GM21576 (cell line): ENCODE measurements at regions not wholly inside any gene's neighbourhood (a gene's known extent, or its start where the extent isn't known, plus 50 kb on each side); places are given as distances from the start of the nearest gene placed in this dataset.
"Not testable (repeated sequence)": the region's sequence is repeated elsewhere in the genome, so short reads cannot be mapped to it uniquely, and the experiment has no call there.

Experiments
- ATAC-seq: cut with Tn5 transposase; IDR thresholded peaks from one replicate; pipeline ENCODE4 v1.9.1; 2021; ENCODE audit warnings: mild to moderate bottlenecking, moderate library complexity; ENCODE audit not compliant: unreplicated experiment

DNA sequence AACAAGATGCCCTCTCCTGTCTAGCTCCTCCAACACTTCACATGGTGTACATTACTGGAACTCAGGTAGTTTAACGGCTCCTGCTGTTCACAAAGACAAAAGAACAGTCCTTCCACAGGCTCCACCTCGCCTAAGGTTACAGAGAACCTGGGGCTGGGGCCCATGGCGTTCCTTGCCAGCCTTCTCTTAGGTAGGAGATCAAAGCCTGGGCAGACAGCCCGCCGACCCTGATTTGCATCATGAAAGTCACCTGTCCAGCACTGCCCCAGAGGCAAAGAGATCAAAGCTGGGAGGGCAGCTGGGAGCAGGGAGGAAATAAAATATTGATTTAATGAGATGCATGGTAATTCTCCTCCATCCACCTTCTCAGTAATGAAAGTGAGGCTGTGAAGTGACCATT is 115.0 kb upstream of the SLIT3 start:
- no peak for ATAC-seq

DNA sequence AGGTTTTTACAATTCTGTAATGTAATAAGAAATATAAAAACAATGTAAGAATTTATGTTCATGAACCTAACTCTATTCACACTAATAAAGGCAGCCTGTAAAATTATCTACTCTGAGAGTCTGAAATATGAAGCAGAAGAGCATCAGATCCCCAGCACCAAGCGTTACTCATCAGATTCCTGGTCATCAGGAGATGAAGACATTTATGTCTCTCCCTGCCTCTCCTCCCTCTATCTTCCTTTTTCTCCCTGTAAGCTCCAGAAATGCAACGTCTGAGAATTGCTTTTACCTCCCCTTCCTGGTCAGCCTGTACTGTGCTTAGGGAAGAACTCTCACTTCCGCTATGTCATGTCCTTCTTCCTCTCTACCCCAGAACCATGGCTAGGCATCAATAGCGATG is 114.4 kb upstream of the SLIT3 start:
- ATAC-seq = no peak

DNA sequence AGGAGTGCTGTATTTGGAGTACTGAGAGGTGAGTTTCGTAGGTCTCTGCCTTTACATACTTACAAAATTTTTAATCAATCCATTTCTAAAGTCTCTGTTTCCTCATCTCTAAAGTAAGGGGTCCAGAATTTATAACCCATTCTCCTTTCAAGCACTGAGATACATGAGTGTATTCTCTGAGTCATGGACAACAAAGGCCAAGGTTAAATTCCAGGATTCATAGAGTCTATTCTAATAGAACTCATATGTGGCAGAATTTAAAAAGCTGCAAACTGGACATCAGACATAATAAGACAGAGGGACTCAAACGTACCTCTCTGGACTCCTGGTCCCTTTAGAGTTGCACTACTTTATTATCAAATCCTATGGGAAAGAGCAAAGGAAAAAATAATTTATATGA is 112.5 kb upstream of the SLIT3 start:
- ATAC-seq = no peak

DNA sequence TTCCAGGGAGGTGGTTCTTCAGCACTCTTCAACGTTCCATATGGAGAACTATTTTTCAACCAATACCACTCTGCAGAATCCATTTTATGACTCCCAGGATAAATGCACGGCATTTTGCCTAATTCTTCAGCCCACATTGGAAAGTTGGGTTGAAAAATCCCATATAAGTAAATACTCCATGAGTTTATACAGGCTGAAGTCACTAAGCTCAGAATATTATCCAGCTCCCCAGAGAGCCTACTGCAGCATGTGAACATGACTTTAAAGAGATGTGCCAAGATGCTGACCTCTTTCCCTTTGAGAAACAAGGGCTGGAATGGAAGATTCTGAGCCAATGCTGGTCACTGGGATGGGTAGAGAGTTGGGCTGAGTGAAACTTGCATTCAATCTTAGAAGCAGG is 111.9 kb upstream of the SLIT3 start:
- ATAC-seq = no peak

DNA sequence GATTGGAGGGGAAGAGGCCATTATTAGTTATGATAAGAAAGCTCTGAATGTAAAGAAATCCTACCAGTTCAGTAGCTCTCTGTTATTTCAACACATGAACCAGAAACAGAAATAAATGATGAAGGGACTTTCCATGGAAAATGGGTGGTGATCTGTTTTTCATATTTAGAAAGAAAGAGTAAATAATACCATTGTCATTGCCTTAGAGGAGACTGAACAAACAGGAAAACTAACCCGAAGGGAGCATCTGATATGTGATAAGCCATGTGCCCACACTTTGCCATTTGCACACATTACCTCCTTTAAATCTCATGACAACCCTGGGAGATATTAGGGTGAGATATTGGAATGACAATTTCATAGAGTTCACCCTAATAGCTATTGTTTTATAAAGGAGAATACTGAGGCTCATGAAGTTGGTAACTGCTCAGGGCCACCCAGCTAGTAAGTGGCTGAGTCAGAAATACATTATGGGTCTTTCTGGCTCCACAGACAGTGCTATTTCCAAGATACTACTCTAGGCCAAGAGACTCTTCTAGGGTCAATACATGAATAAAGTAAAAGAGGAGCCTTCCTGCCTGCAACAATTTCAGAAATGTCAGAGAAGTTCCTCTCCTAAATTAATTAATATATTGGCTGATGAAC is 111.0 kb upstream of the SLIT3 start:
- ATAC-seq = no peak

DNA sequence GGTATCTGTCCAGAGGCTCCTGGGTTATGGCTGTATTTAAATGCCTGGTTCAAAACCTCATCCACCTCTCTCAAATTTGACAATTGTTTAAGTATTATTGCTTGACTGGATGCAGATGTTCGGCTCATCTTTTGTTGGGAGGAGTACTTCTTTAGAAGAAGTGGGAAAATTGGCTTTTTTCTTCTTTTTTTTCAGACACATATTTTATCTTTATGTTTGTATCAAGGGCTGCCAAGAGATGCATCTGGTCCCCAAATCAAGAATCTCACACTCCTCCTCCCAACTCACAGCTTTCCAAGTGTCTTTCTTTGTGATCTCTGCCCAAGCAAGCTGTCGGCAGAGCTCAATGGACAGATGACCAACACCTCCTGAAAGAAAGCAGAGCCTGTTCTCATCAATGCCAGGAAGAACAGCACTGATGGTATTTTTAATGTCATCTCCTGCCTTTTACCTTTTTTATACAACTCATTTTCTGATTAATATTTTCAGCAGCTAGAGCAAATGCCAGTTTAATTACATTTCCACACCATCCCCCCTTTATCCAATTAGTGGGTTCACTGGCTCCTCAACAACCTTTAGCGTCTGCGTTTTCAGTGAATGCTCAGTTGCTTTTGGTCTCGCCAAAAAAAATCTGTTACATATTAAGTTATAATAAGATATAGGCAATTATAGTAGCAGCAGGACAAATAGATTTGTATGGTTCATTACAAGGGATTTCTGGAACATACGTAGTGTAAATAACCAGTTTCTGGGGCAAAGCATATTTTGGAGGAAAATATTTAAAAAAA is 110.3 kb upstream of the SLIT3 start:
- no peak for ATAC-seq

DNA sequence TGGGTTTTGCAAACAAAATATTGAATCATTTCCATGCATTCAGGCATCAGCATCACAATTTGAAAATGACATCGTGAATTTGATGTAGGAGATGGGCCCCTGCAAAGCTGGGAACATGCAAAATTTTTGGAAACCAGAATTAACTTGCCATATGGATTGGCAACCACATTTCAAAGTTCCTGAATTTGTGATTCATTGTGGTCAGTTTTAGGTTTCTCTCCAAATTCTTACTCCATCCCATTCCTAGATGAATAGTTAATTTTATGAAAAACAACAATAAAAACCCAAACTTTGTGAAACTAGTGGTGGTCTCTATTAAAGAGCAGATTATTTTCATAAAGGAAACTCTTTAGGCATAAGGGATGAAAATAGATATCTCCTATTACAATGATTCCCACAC is 107.8 kb upstream of the SLIT3 start:
- no peak for ATAC-seq

DNA sequence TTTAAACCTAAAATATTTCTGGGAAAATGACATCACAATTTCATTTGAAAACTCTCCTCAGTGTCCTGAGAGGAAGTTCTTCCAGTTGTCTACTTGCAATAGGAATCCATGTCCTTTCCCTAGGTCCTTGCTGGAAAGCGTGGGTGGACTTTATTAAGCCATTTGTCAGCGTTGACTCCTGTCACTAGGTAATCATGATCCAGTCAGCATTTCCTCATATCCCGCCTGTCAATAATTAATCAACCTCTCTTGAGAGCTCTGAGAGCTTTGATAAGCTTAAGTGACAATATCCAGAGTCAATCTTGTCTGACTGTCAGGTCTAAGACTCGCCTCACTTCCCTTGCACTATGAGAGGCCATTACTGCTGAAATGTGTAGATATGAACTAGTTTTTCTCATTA is 107.2 kb upstream of the SLIT3 start:
- no peak for ATAC-seq

DNA sequence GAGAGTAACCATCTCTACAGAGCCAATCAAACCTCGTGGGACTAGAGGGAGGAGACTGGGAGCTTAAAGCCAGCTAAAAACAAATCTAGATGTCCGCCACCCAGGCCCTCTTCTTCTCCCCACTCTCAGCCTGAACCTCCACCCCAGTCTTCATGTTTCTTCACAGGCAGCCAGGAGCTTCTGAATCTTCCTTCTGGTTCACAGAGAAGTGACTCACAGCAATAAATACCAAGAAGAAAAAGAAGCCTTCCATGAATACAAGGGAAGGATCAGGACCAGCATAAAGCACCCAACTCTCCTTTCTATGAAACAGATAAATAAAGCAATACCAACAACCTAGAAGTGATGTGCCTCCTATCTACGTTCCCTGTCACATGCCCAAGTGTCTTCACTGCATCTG is 103.3 kb upstream of the SLIT3 start:
- ATAC-seq = no peak

DNA sequence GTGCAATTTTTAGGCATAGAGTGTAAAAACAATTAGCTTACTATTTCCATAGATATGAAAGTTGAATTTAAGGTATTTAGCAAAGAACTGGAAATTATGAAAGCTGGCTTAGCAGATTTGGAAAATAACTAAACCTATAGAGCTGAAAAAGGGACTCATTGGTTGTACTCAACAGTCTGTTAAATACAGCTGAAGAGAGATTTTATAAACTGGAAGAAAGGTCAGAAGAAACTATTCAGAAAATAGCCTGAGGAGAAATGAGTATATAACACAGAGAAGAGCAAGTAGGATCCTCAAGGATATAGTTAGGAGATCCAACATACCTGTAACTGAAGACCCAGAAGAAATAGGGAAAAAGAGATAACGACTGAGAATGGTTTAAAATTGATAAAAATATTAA is 97.6 kb upstream of the SLIT3 start:
- ATAC-seq = no peak

DNA sequence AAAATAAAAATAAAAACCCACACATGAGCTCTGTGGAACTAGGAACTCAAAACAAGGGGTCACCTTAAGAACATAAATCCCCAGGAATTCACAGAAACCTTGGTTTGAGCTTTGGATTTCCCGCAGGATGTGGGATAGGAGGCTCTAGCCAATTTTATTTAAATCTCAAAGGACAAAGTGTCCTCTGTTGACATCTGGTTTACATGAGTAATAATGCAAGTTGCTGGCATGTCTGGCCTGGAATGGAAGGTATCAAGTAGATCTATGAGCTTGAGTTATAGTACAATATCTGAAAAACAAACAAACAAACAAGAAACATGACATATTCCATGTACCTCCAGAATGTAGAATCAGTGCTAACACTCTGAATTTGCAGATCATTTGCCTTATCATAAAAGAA is 94.2 kb upstream of the SLIT3 start:
- no peak for ATAC-seq

DNA sequence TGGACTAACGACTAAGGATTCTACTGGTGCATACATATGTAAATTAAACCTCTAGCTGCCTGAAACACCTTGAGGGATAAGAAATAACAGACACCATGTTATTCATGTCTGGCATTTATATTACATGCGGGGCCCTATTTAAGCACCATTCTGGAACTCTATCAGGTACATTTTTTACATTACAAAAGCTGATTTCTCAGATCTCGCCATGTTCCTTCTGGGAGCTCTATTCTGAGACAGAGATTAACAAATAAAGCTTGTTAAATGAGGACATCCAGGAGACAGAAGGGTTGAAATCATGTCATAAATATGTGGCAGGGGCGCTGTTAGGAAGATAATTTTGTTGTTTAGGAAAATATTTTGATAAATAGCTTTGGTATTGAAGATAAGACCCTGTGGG is 93.4 kb upstream of the SLIT3 start:
- ATAC-seq = no peak

DNA sequence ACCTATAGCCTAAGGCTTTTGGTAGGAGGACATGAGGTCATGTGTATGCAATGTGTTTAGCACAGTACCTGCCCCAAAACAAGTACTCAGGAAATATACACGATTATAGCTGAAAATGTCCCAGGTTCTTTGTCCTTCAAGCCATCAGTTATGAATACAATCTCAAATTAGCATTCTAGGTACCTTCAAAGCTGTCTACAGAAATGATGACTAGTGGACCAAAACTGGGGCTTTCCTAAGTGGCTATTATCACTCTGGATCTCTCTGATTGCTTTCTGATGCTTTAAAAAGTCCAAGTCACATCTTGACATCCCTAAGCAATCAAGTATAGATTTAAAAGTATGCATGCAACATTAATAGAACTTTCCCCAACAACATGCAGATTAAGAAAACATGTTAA is 93.0 kb upstream of the SLIT3 start:
- no peak for ATAC-seq

DNA sequence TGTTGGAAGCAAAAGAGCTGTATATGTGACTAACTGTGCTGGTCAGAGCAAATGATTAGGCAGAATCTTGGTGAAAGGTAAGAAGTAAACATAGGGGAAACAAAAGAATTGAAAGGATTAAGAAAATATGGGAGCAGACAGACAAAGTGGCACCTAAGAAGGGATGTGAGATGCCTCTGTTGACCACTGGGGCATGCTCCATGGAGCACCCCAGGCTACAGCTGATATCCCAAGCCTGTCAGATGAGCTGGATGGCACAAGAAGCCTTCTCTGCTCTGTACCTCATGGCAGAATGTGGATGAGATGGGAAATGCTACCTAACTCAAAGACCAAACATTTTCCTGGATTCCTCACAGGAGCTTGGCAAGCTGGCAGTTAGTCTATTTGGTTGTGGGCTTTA is 89.3 kb upstream of the SLIT3 start:
- no peak for ATAC-seq

DNA sequence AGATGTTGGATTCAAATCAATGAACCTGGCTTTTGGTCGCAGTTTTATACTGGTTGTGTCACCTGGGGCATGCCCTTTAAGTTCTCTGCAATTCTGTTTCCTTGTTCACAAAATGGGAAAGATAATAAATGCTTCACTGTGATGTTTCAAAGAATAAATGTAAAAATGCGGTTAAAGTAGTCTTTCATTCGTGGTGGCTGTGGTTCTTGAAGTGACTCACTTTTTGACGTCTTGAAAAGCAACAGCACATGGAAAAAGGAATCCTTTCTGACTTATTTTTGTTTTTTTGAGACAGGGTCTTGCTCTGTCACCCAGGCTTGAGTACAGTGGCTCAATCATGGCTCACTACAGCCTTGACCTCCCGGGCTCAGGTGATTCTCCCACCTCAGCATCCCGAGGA is 88.4 kb upstream of the SLIT3 start:
- no peak for ATAC-seq

DNA sequence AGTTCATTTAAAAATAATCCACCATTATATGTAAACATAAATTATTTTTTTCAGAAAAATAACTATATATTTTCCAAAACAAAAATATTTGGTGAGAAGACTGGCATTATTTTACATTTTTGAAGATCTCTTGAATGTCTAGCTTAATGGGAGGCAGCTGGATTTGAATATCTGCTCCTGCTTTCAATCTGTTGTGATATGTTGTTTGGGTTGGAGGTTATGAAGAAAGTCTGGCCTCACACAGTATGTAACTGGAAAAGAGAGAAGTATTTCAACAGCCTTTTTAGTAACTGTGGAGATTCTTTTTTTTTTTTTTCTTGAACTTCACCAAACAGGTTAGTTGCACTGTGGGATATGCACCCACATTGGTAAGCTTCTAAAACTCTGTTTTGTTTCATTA is 84.7 kb upstream of the SLIT3 start:
- ATAC-seq = no peak

DNA sequence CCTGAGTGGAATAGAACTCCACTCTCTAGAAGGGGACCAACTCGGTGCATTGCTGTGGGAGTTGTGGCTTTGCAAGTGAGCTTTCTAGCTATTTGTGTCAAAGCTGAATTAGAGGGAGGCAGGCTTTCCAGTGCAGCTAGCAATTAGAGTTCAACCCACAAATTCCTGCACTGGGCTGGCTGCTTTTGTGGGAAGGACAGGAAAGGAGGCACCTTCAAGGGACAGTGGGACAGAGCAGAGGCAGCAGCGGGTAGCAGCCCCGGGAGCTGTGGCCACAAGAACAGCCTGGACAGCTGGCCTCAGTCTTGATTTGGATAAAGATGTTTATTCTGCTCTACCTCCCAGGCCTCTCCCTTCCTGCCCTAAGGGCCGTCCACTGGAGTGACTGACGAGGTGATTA is 83.7 kb upstream of the SLIT3 start:
- ATAC-seq = no peak

DNA sequence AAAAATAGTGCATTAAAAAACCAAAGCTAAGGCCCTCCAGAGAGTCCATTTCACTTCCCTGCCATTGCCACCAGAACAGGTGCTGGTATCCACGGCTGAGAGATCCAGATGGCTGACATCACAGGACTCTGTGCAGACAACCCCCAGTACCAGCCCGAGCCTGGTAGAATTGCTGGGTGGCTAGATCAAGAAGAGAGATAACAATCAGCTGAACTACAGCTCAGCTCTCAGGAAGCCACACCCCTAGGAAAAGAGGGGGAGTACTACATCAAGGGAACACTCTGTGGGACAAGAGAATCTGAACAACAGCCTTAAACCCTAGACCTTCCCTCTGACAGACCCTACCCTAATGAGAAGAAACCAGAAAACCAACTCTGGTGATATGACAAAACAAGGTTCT is 73.8 kb upstream of the SLIT3 start:
- ATAC-seq = no peak

DNA sequence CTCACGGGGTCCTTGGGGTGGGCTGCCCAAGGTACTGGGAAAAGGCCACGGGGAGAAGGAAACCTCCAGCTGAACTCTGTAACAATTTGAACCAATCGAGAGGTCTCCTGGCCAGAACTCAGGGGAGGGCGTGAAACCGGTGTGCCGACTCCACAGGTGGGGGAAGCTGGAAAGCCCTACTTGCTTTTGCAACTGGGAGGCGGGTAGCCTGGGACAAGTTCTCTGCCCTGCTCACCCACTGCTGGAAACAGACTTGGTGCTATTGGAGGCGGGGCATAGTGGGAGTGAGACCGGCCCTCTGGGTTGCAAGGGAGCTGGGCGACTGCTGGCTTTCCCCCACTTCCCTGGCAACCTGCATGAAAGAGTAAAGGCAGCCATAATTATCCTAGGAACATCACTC is 73.2 kb upstream of the SLIT3 start:
- no peak for ATAC-seq

DNA sequence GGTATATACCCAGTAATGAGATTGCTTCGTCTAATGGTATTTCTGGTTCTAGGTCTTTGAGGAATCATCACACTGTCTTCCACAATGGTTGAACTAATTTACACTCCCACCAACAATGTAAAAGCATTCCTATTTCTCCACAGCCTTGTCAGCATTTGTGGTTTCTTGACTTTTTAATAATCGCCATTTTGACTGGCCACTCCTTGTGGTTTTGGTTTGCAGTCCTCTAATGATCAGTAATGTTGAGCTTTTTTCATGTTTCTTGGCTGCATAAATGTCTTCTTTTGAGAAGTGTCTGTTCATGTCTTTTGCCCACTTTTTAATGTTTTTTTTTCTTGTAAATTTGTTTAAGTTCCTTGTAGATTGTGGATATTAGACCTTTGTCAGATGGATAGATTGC is 70.9 kb upstream of the SLIT3 start:
- ATAC-seq = not testable (repeated sequence)

DNA sequence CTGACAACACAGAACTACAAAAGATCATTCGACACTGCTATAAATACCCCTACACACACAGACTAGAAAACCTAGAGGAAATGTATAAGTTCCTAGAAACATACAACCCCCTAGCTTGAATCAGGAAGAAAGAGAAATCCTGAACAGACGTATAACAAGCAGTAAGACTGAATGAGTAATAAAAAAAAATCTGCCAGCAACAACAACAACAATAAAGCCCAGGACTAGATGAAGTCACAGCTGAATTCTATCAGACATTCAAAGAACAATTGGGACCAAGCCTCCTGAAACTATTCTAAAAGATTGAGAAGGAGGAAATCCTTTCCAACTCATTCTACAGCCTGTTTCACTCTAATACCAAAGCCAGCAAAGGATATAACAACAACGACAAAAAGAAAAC is 68.2 kb upstream of the SLIT3 start:
- ATAC-seq = no peak

DNA sequence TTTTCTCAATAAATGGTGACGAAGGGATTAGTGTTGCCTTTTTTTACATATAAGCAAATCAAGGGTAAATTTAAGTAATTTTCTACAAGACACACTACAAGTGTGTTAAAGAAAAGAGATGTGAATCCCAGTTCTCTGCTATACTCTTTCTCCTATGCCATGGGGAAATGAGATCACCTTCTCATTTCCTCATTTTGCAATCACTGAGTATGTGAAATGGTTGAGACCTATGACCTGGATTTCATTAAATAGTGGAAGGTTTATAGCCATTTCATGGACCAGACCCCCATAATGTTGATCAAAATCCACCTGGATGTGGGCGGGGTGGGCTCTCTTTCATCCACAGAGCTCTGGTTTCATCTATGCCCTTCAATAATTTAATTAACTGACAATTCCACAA is 66.9 kb upstream of the SLIT3 start:
- no peak for ATAC-seq

DNA sequence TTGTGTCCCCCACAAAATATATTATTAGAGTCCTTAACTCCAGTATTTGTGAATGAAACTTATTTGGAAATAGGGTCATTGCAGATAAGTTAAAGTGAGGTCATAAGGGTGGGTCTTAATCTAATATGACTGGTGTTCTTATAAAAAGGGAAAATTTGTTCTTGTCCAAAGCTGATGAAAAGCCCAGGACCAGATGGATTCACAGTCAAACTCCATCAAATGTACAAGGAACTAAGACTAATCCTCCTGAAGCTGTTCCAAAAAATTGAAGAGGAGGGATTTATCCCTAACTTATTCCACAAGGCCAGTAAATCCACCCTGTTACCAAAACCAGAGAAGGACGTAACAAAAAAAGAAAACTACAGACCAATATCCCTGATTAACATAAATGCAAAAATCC is 56.4 kb upstream of the SLIT3 start:
- no peak for ATAC-seq
